ENCODE measurements at regions not wholly inside any gene's neighbourhood (a gene's known extent, or its start where the extent isn't known, plus 50 kb on each side); places are given as distances from the start of the nearest gene placed in this dataset.

DNA sequence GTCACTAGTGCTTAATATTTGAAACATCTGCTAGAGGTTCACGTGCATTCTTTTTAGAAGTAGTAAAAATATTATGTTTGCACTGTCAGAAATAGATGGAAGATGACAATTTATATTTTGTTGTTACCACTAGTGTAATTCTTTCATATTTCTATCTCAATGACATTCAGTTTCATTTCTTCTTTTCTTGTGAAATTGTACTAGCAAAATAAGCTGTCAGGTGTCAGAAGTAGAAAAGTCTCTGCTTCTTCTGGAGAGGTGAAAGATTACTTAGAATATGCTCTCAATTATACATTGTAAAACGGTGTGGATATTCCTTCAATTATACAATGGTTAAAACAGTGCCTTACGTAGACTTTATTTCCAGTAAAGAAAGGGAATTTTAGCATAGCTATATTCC lies 395.4 kb downstream of the CSNK1G3 start:
- DNase-seq: no peak

GRCh38 chr5:123906698-123907295 lies 394.8 kb downstream of the CSNK1G3 start:
- no peak for DNase-seq

- no peak for DNase-seq
These were observed 373.1 kb downstream of the CSNK1G3 start for GRCh38 chr5:123885081-123885480.

DNA sequence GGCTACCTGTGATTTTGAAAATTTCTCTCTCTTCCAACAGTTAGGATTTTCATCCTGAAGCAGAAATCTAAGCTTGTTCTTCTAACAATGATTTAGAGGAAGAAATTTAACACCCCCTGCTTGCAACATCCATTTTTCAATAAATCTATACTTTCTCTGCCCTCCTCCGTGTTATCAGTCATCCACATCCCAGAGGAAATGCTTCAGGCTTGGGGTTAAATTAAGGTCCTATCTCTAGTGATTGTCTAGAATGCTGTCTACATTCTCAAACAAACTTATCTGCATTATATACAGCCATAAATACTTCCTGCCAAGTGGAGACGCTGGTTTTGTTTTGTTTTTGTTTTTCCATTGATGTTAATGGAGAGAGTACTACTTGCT lies 371.0 kb downstream of the CSNK1G3 start:
- no peak for DNase-seq

DNA sequence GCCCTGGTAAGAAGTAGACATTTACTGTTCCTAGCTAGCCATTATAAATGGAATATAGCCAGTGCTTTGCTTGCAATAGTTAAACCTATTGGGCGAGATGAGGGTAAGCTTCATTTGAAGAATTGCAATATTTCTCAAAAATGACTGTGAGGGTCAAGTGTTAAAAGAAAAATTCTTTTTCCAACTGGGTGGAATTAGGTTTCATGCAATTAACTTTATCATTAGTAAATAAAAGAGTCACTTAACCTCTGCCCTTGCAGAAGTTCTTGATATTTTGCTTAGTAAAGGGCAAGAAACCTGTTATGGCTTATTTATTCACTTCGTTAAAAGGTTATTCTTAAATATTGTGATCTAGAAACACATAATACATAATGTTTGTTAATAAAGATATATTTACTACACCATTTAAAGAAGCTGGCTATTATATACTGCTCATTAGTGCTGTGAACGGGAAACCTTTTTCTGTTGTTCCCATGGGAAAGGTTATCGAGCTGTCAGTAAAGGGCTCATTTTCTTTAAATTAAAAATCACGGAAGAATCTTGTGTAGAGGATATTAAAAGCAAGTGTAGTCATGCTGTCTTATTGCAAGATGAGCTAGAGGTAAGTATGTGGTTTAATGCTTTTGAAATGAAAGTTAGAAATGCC lies 370.5 kb downstream of the CSNK1G3 start:
- DNase-seq: no peak

GRCh38 chr5:123881759-123882244 lies 369.8 kb downstream of the CSNK1G3 start:
- DNase-seq: no peak

DNA sequence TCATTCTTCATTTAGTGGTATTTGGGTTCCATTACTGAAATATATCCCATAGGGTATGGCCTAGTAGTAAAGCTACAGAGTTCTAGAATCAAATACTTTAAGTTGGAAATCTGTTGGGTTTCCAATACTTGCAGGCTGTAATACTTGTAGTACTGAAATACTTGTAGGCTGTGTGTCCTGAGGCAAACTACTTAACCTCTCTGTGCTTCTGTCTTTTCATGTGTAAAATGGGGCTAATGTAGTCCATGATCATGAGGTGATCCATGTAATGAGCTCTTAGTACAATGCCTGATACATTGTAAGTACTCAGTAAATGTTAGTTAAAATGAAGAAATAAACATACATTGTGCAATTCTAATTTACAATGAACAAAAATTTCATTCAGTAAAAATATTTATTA lies 368.9 kb downstream of the CSNK1G3 start:
- no peak for DNase-seq

DNA sequence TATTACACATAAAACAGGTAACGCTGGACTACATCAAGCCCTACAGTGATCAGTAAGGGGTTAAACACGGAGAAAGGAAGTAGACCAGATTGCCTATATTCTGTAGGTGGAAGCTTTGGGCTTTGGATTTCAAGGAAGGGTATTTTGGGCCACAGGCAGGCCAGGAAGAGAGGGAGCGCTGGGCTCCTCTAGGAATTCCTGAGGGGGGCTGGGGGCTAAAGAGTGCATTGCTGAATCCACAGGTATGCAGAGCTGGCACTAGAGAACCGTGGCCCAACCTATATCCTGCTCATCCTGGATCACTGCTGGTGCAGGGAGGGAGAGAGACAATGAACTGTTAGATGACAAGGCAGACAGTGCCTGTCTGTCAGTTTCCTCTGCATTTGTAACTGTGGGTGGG lies 367.1 kb downstream of the CSNK1G3 start:
- no peak for DNase-seq

- no peak for DNase-seq
These were observed 364.4 kb downstream of the CSNK1G3 start for GRCh38 chr5:123876276-123876790.

GRCh38 chr5:123875561-123876275 lies 363.7 kb downstream of the CSNK1G3 start:
- no peak for DNase-seq

GRCh38 chr5:123874600-123875201 lies 362.7 kb downstream of the CSNK1G3 start:
- DNase-seq: no peak

DNA sequence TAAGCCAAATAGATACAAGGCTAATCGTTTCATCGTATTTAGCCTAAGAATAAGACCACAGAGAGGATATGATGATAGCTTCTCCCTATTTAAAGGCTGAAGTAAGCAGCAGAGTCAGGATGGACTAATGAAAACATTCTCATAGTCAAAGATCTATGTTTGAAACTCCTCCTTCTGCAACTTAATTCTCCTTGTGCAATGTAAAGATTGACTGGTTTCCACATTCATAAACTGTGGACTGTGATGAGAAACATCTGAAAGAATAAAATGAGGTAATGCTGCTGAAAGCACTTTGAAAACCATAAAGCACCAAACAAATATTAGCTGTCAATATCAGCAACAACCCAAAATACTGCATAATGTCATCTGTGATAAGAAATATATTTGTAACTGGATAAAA lies 361.9 kb downstream of the CSNK1G3 start:
- DNase-seq: no peak

GRCh38 chr5:123871373-123871772 lies 359.4 kb downstream of the CSNK1G3 start:
- DNase-seq: no peak

DNA sequence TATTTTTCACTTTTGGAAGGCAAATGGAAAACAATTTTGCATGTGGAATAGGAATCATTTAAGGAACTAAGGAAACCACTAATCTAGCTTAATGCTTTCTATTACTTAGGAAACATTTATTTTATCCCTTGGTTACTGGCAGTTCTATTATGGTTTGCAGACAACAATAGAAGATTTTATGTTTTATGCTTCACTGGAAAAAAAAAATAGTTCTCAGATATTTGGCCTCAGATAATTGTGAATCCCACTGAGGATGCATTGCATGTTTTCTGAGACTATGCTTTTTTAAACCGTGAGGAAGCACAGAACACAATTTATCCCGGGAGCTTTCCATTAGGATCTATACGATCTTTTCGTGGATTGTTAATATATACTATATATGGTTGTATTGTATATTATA lies 356.9 kb downstream of the CSNK1G3 start:
- no peak for DNase-seq

- no peak for DNase-seq
These were observed 356.3 kb downstream of the CSNK1G3 start for GRCh38 chr5:123868267-123868666.

GRCh38 chr5:123865641-123866040 lies 353.7 kb downstream of the CSNK1G3 start:
- no peak for DNase-seq

DNA sequence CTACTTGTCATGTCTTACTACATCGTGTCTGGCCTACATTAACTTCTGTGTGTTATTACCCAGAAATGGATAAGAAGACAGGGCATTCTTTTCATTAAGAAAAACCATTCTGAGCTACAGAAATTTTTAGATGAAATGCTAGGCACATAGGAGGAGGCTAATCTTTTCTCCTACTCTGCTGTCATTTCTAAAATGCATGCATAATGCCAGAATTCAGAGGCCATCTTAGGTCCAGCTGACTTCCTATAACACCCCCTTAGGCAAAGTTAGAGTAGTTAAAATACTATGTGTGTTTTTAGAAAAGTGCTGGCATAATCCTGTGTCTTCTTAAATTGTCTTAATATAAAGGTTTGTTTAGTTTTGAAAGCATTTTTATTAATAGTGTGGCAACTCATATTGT lies 352.6 kb downstream of the CSNK1G3 start:
- no peak for DNase-seq

DNA sequence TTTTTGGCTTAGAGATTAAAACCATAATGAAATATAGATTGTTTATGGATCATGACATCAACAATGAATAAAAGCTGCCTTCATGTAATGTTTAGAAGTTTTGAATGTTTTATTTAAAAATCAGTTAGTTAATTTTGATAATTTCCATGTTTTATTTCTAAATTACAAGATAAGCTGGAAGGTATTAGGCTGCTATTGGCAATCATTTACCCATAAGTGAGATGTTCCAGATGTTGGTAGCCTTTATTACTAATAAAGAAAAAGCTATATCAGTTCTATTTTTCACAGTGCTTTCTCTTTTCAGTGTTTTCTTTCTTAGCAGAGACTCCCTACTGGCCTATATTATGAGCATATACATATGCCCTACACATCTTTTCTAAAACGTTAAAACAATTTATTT lies 347.0 kb downstream of the CSNK1G3 start:
- no peak for DNase-seq

DNA sequence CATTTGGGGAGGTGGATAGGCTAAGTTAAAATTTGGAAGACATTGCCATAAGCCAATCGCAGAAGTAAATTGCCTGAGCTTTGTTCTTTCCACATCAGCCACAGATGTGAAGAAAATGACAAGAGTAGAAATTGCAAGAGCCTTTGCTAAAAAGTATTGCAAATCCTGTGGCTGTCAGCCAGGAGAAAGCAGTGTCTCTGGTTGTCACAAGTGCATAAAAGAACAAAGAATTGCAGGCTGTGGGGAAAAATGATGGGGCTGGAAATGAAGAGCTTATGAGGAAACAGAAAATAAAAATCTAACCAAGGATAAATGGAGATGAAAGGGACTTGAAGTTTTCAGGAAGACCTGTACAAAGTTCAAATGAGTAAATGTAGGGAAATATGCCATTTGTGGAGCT lies 344.8 kb downstream of the CSNK1G3 start:
- DNase-seq: no peak

GRCh38 chr5:123855609-123856008 lies 343.6 kb downstream of the CSNK1G3 start:
- no peak for DNase-seq

GRCh38 chr5:123845356-123846100 lies 333.6 kb downstream of the CSNK1G3 start:
- DNase-seq: no peak

- no peak for DNase-seq
These were observed 332.9 kb downstream of the CSNK1G3 start for GRCh38 chr5:123844873-123845272.

GRCh38 chr5:123835421-123835820 lies 323.4 kb downstream of the CSNK1G3 start:
- no peak for DNase-seq
